ENCODE measurements at regions not wholly inside any gene's neighbourhood (a gene's known extent, or its start where the extent isn't known, plus 50 kb on each side); places are given as distances from the start of the nearest gene placed in this dataset.

DNA sequence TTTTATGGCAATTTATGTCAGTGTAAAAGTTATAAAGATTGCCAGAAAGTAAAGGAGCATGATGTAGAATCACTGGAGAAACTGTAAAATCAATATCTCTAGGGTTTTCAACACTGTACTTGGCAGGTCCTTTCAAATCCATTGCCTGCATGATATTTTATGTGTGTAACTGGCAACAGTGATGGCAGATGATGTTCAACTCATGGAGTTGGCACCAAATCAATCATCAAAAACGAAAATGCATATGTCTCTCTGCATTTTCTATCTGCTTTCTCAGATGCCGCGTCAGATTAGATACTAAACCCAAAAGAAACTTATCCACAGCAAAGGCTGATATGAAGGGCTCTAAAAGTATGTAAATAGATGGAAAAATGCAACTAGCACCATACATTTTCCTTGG, 1395.5 kb upstream of the PIK3C3 start:
- TF ChIP-seq POLR2AphosphoS5 (IDR thresholded peaks at IDR 0.05; ENCODE audit: low read depth, low read length) (no peak), SIN3A (IDR thresholded peaks at IDR 0.05; ENCODE audit: borderline replicate concordance, insufficient read depth, low read length) (no peak), TAF1 (IDR thresholded peaks at IDR 0.05; ENCODE audit: borderline replicate concordance, insufficient read depth, low read length) (no peak), FOXP2 (optimal IDR thresholded peaks at IDR 0.05; ENCODE audit: borderline replicate concordance, extremely low read depth, extremely low read length, insufficient read depth) (no peak)
- TF ChIP-seq, protein P1, sequence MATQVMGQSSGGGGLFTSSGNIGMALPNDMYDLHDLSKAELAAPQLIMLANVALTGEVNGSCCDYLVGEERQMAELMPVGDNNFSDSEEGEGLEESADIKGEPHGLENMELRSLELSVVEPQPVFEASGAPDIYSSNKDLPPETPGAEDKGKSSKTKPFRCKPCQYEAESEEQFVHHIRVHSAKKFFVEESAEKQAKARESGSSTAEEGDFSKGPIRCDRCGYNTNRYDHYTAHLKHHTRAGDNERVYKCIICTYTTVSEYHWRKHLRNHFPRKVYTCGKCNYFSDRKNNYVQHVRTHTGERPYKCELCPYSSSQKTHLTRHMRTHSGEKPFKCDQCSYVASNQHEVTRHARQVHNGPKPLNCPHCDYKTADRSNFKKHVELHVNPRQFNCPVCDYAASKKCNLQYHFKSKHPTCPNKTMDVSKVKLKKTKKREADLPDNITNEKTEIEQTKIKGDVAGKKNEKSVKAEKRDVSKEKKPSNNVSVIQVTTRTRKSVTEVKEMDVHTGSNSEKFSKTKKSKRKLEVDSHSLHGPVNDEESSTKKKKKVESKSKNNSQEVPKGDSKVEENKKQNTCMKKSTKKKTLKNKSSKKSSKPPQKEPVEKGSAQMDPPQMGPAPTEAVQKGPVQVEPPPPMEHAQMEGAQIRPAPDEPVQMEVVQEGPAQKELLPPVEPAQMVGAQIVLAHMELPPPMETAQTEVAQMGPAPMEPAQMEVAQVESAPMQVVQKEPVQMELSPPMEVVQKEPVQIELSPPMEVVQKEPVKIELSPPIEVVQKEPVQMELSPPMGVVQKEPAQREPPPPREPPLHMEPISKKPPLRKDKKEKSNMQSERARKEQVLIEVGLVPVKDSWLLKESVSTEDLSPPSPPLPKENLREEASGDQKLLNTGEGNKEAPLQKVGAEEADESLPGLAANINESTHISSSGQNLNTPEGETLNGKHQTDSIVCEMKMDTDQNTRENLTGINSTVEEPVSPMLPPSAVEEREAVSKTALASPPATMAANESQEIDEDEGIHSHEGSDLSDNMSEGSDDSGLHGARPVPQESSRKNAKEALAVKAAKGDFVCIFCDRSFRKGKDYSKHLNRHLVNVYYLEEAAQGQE (IDR thresholded peaks at IDR 0.05; ENCODE audit: insufficient read depth in 1 of 2, low read depth in 2 of 2, low read length in 2 of 2) = no peak

All from PFSK-1 (cell line).